OCI-LY7 (cell line): ENCODE measurements at regions not wholly inside any gene's neighbourhood (a gene's known extent, or its start where the extent isn't known, plus 50 kb on each side); places are given as distances from the start of the nearest gene placed in this dataset.

Experiments
- CTCF ChIP-seq: fragments of 200-600 bp; sonication (generic); conservative IDR thresholded peaks from 2 replicates; pipeline ENCODE4 v1.5.1; 2014; ENCODE audit warnings: mild to moderate bottlenecking, antibody characterized with exemption, low read length, moderate library complexity, mixed read lengths
- EZH2phosphoT487 ChIP-seq: fragments of 200-600 bp; sonication (generic); IDR thresholded peaks from 2 replicates; pipeline ENCODE4 v1.6.1; 2018; ENCODE audit warnings: low read depth, borderline replicate concordance, mild to moderate bottlenecking, mixed run types, antibody characterized with exemption, low read length, moderate library complexity, mixed read lengths

- TF ChIP-seq EZH2phosphoT487 (no peak), CTCF (no peak)
Observed at GRCh38 chr1:173418107-173418985, 58.8 kb upstream of the PRDX6 start.
